RWPE2 (cell line): ENCODE measurements at regions not wholly inside any gene's neighbourhood (a gene's known extent, or its start where the extent isn't known, plus 50 kb on each side); places are given as distances from the start of the nearest gene placed in this dataset.

Experiments
- ATAC-seq: fragments of 200-7000 bp; cut with Tn5 transposase; 3 replicates; pipeline ENCODE4 v1.9.1; 2021; ENCODE audit warnings: low read depth
- DNase-seq: peaks from one replicate; pipeline ENCODE4 v3.0.0-alpha.2; 2020; ENCODE audit warnings: low spot score
- H3K27ac ChIP-seq: fragments of 450-650 bp; 2 replicates; pipeline ENCODE4 v1.5.1; 2017; ENCODE audit warnings: mild to moderate bottlenecking; ENCODE audit not compliant: poor library complexity, severe bottlenecking
- H3K27me3 ChIP-seq: fragments of 250-450 bp; sonication (Bioruptor Pico); 2 replicates; pipeline ENCODE4 v1.5.1; 2021; ENCODE audit warnings: mild to moderate bottlenecking, moderate library complexity; ENCODE audit not compliant: insufficient read depth, poor library complexity, severe bottlenecking
- H3K36me3 ChIP-seq: fragments of 250-450 bp; sonication (Bioruptor Pico); 2 replicates; pipeline ENCODE4 v1.5.1; 2020; ENCODE audit warnings: low read depth, mild to moderate bottlenecking, moderate library complexity
- H3K4me1 ChIP-seq: fragments of 250-450 bp; sonication (Bioruptor Pico); 2 replicates; pipeline ENCODE4 v1.5.1; 2021; ENCODE audit warnings: mild to moderate bottlenecking, moderate library complexity; ENCODE audit not compliant: insufficient read depth, poor library complexity, severe bottlenecking
- H3K4me3 ChIP-seq: fragments of 250-450 bp; sonication (Bioruptor Pico); 2 replicates; pipeline ENCODE4 v1.5.1; 2021; ENCODE audit warnings: mild to moderate bottlenecking, moderate library complexity; ENCODE audit not compliant: severe bottlenecking
- H3K9me3 ChIP-seq: fragments of 250-450 bp; sonication (Bioruptor Pico); 2 replicates; pipeline ENCODE4 v1.5.1; 2021; ENCODE audit warnings: mild to moderate bottlenecking, moderate library complexity; ENCODE audit not compliant: severe bottlenecking
- TF ChIP-seq, protein P1 (sequence below): fragments of 450-650 bp; IDR thresholded peaks from one replicate; pipeline ENCODE4 v1.5.1; 2017; ENCODE audit warnings: mild to moderate bottlenecking, moderate library complexity; ENCODE audit not compliant: poor library complexity, severe bottlenecking

DNA sequence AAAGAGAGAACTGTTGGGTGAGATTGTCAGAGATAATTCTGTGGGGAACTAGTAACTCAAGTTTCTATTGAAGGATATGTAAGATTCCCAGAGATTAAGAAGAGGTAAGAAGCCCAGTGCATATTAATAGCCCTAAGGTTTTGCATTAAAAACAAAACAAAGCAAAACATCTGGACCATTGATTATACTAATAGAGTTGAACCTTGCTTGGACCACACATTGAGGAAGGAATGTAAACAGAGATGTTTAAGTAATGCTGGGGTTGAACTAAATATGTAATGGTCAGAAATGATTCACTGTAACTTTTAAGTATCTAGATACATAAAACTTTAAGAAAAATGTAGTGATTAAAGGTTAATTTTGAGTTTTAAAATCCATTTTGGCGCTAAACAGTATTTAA is 1770.0 kb downstream of the PCDH9 start:
- Histone ChIP-seq H3K36me3 (no peaks in the 10 kb centered on the region), H3K27me3 (no peaks in the 10 kb centered on the region), H3K4me3 (no peak overlapping the region), H3K27ac (no peak overlapping the region), H3K4me1 (no peaks in the 10 kb centered on the region), H3K9me3 (no peaks in the 10 kb centered on the region)
- no peak for ATAC-seq
- TF ChIP-seq, protein P1, sequence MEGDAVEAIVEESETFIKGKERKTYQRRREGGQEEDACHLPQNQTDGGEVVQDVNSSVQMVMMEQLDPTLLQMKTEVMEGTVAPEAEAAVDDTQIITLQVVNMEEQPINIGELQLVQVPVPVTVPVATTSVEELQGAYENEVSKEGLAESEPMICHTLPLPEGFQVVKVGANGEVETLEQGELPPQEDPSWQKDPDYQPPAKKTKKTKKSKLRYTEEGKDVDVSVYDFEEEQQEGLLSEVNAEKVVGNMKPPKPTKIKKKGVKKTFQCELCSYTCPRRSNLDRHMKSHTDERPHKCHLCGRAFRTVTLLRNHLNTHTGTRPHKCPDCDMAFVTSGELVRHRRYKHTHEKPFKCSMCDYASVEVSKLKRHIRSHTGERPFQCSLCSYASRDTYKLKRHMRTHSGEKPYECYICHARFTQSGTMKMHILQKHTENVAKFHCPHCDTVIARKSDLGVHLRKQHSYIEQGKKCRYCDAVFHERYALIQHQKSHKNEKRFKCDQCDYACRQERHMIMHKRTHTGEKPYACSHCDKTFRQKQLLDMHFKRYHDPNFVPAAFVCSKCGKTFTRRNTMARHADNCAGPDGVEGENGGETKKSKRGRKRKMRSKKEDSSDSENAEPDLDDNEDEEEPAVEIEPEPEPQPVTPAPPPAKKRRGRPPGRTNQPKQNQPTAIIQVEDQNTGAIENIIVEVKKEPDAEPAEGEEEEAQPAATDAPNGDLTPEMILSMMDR = no peak
- DNase-seq = no peak

- Histone ChIP-seq H3K4me3 (no peak overlapping the region), H3K27me3 (no peaks in the 10 kb centered on the region), H3K36me3 (no peaks in the 10 kb centered on the region), H3K9me3 (no peaks in the 10 kb centered on the region), H3K27ac (no peak overlapping the region), H3K4me1 (no peaks in the 10 kb centered on the region)
- TF ChIP-seq, protein P1 = no peak
- ATAC-seq = 0 out of 3 replicates have a peak, but pooled peaks have one; percentile 36
- no peak for DNase-seq
Observed at GRCh38 chr13:65456150-65456912, 1773.8 kb downstream of the PCDH9 start.

DNA sequence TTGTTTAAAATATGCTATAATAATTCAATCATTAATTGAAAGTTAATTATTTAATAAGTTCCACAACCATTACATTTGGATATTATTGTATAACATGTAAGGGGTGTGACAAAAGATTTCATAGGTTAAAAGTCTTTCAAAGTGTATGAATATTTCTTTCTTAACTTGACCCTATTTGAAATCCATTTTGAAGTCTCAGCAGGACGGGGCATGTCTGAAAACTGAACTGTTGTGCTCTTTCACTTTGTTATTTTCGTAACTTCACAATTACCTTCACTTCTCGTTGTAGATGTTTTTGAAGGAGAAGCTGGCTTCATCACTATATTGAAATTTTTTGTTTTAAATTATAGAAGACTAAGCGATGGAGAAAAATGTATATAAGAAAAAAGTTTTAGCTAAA is 1775.7 kb downstream of the PCDH9 start:
- Histone ChIP-seq H3K9me3 (no peaks in the 10 kb centered on the region), H3K36me3 (no peaks in the 10 kb centered on the region), H3K4me1 (no peaks in the 10 kb centered on the region), H3K27me3 (no peaks in the 10 kb centered on the region), H3K27ac (no peak overlapping the region), H3K4me3 (no peak overlapping the region)
- TF ChIP-seq, protein P1 = no peak
- DNase-seq = no peak
- no peak for ATAC-seq

DNA sequence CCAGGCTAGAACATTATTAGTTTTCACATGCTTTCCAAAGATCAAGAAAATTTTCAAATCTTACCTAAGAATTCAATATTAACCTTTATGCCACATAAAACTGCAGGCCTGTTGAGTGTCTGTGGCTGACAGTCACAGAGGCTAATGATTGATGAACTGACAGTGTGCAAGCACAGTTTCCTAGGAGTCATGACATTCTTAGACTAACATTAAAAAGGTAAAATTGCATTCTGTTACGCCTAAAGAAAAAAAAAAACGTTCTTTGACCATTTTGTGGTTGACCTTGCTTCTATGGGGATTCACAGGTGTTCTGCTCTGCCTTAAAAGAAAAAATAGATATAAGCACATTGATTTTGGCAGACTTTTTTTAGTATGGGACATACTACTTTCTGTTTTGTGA is 1776.2 kb downstream of the PCDH9 start:
- Histone ChIP-seq H3K27ac (no peak overlapping the region), H3K27me3 (no peaks in the 10 kb centered on the region), H3K4me1 (no peaks in the 10 kb centered on the region), H3K4me3 (no peak overlapping the region), H3K36me3 (no peaks in the 10 kb centered on the region), H3K9me3 (no peaks in the 10 kb centered on the region)
- TF ChIP-seq, protein P1 = no peak
- DNase-seq (no peak), ATAC-seq (no peak)

GRCh38 chr13:65445340-65445739 is 1784.8 kb downstream of the PCDH9 start:
- H3K27me3 ChIP-seq = no peaks in the 10 kb centered on the region
- H3K9me3 ChIP-seq = no peaks in the 10 kb centered on the region
- ATAC-seq = no peak
- TF ChIP-seq, protein P1 = no peak
- no peaks in the 10 kb centered on the region for H3K36me3 ChIP-seq
- H3K4me1 ChIP-seq = no peaks in the 10 kb centered on the region
- H3K4me3 ChIP-seq = no peak overlapping the region
- no peak overlapping the region for H3K27ac ChIP-seq
- DNase-seq = no peak
